Mesothelial cell of epicardium (in vitro differentiated cells): ENCODE measurements at regions not wholly inside any gene's neighbourhood (a gene's known extent, or its start where the extent isn't known, plus 50 kb on each side); places are given as distances from the start of the nearest gene placed in this dataset.

Experiments
- DNase-seq, 2 experiments: peaks; one replicate each; pipeline ENCODE4 v3.0.0; 2021; ENCODE audit warnings: low spot score in 2 of 2; ENCODE audit not compliant: unreplicated experiment in 2 of 2
- H3K27ac Mint-ChIP-seq: 2 replicates; pipeline ENCODE4 v1.8.0; 2021; ENCODE audit warnings: mixed read lengths
- H3K27me3 Mint-ChIP-seq: 2 replicates; pipeline ENCODE4 v1.8.0; 2021; ENCODE audit warnings: low read depth, mixed read lengths
- H3K36me3 Mint-ChIP-seq: 2 replicates; pipeline ENCODE4 v1.8.0; 2021; ENCODE audit warnings: mixed read lengths
- H3K4me1 Mint-ChIP-seq: 2 replicates; pipeline ENCODE4 v1.8.0; 2021; ENCODE audit warnings: mixed read lengths
- H3K4me3 Mint-ChIP-seq: 2 replicates; pipeline ENCODE4 v1.8.0; 2021; ENCODE audit warnings: mild to moderate bottlenecking, moderate library complexity, mixed read lengths
- H3K9me3 Mint-ChIP-seq: 2 replicates; pipeline ENCODE4 v1.8.0; 2021; ENCODE audit warnings: mixed read lengths
- TF ChIP-seq, protein P1 (sequence below): fragments of 200-600 bp; sonication (generic); IDR thresholded peaks from one replicate; pipeline ENCODE4 v1.5.0; 2021; ENCODE audit warnings: antibody characterized with exemption; ENCODE audit not compliant: unreplicated experiment

DNA sequence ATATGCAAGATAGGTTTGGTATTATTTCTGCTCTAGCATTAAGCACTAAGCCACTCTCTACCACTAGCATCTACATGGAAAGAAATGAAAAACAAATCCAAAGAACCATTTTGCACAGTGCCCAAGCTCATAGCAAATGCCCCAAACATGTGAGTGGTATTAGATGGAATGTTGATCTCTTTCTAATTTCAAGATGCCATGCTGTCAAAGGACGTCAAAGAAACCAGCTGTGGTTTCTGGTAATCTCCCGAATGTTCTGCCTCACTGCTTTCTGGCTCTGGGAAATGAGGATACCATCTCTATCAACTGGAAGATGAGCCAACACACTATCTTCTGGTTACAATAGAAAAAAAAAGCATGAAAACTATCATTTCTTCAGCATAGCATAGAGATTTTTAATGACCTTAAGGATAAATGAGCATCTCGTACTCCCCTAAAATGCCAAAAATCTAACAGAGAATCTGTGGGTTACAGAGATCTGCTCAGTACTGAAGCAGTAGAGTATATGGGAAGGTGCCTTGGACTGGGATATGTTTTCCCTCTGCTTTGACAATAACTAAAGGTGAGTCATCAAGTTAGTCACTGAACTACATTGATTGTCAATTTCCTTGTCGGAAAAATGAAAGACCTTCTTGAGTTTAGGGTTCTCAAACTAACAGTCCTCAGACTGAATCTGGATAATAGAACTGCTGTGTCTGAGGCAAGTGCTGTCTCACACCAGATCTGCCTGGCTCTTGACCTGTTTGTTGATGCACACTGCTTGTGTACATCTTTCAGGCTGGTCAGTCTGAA, 244.8 kb upstream of the NCKAP5 start:
- Mint-ChIP-seq H3K9me3 (peaks cover 4% of the 10 kb centered on the region), H3K36me3 (no peaks in the 10 kb centered on the region), H3K4me1 (peaks cover 1% of the 10 kb centered on the region), H3K4me3 (no peak overlapping the region), H3K27ac (no peak overlapping the region), H3K27me3 (peaks cover 55% of the 10 kb centered on the region)
- TF ChIP-seq, protein P1, sequence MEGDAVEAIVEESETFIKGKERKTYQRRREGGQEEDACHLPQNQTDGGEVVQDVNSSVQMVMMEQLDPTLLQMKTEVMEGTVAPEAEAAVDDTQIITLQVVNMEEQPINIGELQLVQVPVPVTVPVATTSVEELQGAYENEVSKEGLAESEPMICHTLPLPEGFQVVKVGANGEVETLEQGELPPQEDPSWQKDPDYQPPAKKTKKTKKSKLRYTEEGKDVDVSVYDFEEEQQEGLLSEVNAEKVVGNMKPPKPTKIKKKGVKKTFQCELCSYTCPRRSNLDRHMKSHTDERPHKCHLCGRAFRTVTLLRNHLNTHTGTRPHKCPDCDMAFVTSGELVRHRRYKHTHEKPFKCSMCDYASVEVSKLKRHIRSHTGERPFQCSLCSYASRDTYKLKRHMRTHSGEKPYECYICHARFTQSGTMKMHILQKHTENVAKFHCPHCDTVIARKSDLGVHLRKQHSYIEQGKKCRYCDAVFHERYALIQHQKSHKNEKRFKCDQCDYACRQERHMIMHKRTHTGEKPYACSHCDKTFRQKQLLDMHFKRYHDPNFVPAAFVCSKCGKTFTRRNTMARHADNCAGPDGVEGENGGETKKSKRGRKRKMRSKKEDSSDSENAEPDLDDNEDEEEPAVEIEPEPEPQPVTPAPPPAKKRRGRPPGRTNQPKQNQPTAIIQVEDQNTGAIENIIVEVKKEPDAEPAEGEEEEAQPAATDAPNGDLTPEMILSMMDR: no peak
- no peak for DNase-seq

- H3K27ac Mint-ChIP-seq: no peak overlapping the region
- DNase-seq: no peak
- no peaks in the 10 kb centered on the region for H3K9me3 Mint-ChIP-seq
- TF ChIP-seq, protein P1: no peak
- peaks cover 7% of the 10 kb centered on the region for H3K4me1 Mint-ChIP-seq
- no peaks in the 10 kb centered on the region for H3K36me3 Mint-ChIP-seq
- peaks cover 39% of the 10 kb centered on the region for H3K27me3 Mint-ChIP-seq
- H3K4me3 Mint-ChIP-seq: no peak overlapping the region
Measured at GRCh38 chr2:133814890-133815289, 246.6 kb upstream of the NCKAP5 start.

DNA sequence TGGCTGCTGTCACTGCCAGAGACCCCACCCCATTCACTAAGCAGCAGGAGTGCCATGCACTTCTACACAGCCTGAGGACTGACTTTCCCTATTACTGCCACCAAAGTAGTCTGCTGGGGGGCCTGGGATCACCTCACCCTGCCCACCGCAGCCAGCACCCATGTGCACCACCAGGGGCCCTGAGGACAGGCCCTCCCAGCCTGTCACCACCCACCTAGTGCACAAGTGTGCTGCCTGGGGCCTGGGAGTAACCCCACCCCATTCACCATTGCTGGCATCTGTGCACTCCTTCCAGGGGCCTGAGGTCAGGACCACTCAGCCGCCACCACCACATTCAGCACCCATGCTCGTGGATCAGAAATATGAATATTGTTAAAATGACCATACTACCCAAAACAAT, 247.8 kb upstream of the NCKAP5 start:
- DNase-seq: no peak
- Mint-ChIP-seq H3K4me1 (peaks cover 7% of the 10 kb centered on the region), H3K36me3 (no peaks in the 10 kb centered on the region), H3K27ac (no peak overlapping the region), H3K27me3 (peaks cover 31% of the 10 kb centered on the region), H3K9me3 (no peaks in the 10 kb centered on the region), H3K4me3 (no peak overlapping the region)
- TF ChIP-seq, protein P1: no peak

GRCh38 chr2:133817680-133818566, 249.7 kb upstream of the NCKAP5 start:
- Mint-ChIP-seq H3K9me3 (no peaks in the 10 kb centered on the region), H3K4me1 (peaks cover 7% of the 10 kb centered on the region)
- no peak for DNase-seq

DNA sequence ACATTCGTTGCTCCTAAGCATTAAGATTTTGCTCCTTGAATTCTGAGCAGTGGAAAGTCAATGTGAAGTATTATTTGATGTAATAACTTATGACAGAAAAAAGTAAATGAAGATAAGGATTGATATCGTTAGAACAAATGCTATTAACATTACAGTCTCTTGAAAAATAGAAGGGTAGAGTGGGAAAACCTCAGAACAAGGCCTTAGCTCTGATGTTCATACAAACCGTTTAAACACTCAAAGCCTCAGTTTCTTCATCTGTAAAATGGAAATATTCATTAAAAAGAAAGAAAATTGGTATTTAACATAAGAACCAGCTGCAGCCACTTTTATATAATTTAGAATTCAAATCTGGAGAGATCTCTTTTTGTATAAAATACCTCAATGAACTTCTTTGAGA, 250.4 kb upstream of the NCKAP5 start:
- TF ChIP-seq, protein P1: no peak
- no peak for DNase-seq
- Mint-ChIP-seq H3K27ac (peak overlapping the region; percentile 68), H3K9me3 (no peaks in the 10 kb centered on the region), H3K4me1 (peaks cover 7% of the 10 kb centered on the region), H3K27me3 (peaks cover 7% of the 10 kb centered on the region), H3K36me3 (no peaks in the 10 kb centered on the region), H3K4me3 (no peak overlapping the region)

More at GRCh38 chr2:133817680-133818566, 249.7 kb upstream of the NCKAP5 start:
- Mint-ChIP-seq H3K4me3 (no peak overlapping the region), H3K27ac (peak overlapping the region; percentile 68), H3K36me3 (no peaks in the 10 kb centered on the region), H3K27me3 (peaks cover 13% of the 10 kb centered on the region)
- TF ChIP-seq, protein P1: no peak
